T-cell (primary cell): ENCODE measurements at regions not wholly inside any gene's neighbourhood (a gene's known extent, or its start where the extent isn't known, plus 50 kb on each side); places are given as distances from the start of the nearest gene placed in this dataset.

Source experiments
- ATAC-seq, 4 experiments: fragments of 200-7000 bp in 3 of 4; fragments of 150-1000 bp in 1 of 4; cut with Tn5 transposase; replicated peaks in 1 of 4; 1 replicate in 3 of 4; 2 replicates in 1 of 4; pipeline ENCODE4 v1.10.0; 2021; ENCODE audit warnings: moderate library complexity in 3 of 4, mild to moderate bottlenecking in 2 of 4, moderate number of reproducible peaks in 1 of 4
- CTCF ChIA-PET, 2 donors: fragments of 300-600 bp; sonication (Branson Sonifier 250); formaldehyde crosslinking; loops; one replicate each; lab custom pipeline; 2022; ENCODE audit warnings: antibody characterized with exemption in 2 of 2; lab: Charles Lee
- POLR2A ChIA-PET, 2 donors: fragments of 300-600 bp; sonication (Branson Sonifier 250); formaldehyde crosslinking; loops; one replicate each; lab custom pipeline; 2022; ENCODE audit warnings: antibody characterized with exemption in 2 of 2; lab: Charles Lee
- DNase-seq, 35 experiments: peaks; one replicate each; pipeline versions ENCODE4 v3.0.0 to v3.0.0-alpha.2; 2013 to 2023
- H3K27ac ChIP-seq: one replicate; pipeline ENCODE4 v1.5.1; 2013; ENCODE audit warnings: low read length
- H3K27me3 ChIP-seq, 2 experiments: replicated peaks in 1 of 2; 1 replicate in 1 of 2; 2 replicates in 1 of 2; pipeline versions ENCODE4 v1.6.1 to v1.7.0; 2013; ENCODE audit warnings: low read length in 1 of 2, mixed read lengths in 1 of 2; ENCODE audit not compliant: control insufficient read depth in 2 of 2, insufficient read depth in 2 of 2; ENCODE audit errors: extremely low read depth in 1 of 2
- H3K36me3 ChIP-seq, 2 donors: 1 replicate in 1 of 2; 2 replicates in 1 of 2; pipeline versions ENCODE4 v1.6.1 to v1.7.0; 2013; ENCODE audit warnings: low read length in 1 of 2; ENCODE audit not compliant: control insufficient read depth in 2 of 2, insufficient read depth in 1 of 2; ENCODE audit errors: extremely low read depth in 1 of 2
- H3K4me1 ChIP-seq, 2 experiments: 1 replicate in 1 of 2; 2 replicates in 1 of 2; pipeline versions ENCODE4 v1.6.1 to v1.7.0; 2013; ENCODE audit warnings: low read length in 2 of 2, mixed read lengths in 1 of 2; ENCODE audit not compliant: insufficient read depth in 2 of 2, control insufficient read depth in 1 of 2; ENCODE audit errors: extremely low read depth in 1 of 2
- H3K4me3 ChIP-seq, 2 donors: 1 replicate in 1 of 2; 2 replicates in 1 of 2; pipeline versions ENCODE4 v1.5.1 to v1.7.0; 2013; ENCODE audit warnings: mild to moderate bottlenecking in 2 of 2, low read length in 1 of 2, moderate library complexity in 1 of 2; ENCODE audit not compliant: control insufficient read depth in 1 of 2; ENCODE audit errors: extremely low read depth in 1 of 2
- H3K9me3 ChIP-seq: 2 replicates; pipeline ENCODE4 v1.7.0; 2013
- H3K27ac Mint-ChIP-seq, 2 donors: one replicate each; pipeline ENCODE4 v1.8.0; 2020 to 2021; ENCODE audit warnings: mild to moderate bottlenecking in 2 of 2, mixed read lengths in 2 of 2
- H3K27me3 Mint-ChIP-seq, 2 donors: one replicate each; pipeline ENCODE4 v1.8.0; 2021 to 2022; ENCODE audit warnings: mixed read lengths in 2 of 2
- H3K36me3 Mint-ChIP-seq: one replicate; pipeline ENCODE4 v1.8.0; 2021; ENCODE audit warnings: mixed read lengths
- H3K4me1 Mint-ChIP-seq, 3 donors: one replicate each; pipeline ENCODE4 v1.8.0; 2020 to 2022; ENCODE audit warnings: mixed read lengths in 3 of 3, mild to moderate bottlenecking in 1 of 3
- H3K4me3 Mint-ChIP-seq, 3 donors: one replicate each; pipeline ENCODE4 v1.8.0; 2020 to 2022; ENCODE audit warnings: mild to moderate bottlenecking in 3 of 3, mixed read lengths in 3 of 3, moderate library complexity in 3 of 3
- H3K9me3 Mint-ChIP-seq, 3 donors: one replicate each; pipeline ENCODE4 v1.8.0; 2020 to 2022; ENCODE audit warnings: mixed read lengths in 3 of 3
- WGBS: methylation state at CpG from one replicate; pipeline ENCODE4 v1.1.5; 2013; ENCODE audit warnings: missing lambda C conversion rate; ENCODE audit not compliant: insufficient coverage; 5-methylcytosine and 5-hydroxymethylcytosine counted together

- POLR2A ChIA-PET = no interaction called here
- Histone ChIP-seq H3K9me3 (peaks cover 2% of the 10 kb centered on the region), H3K36me3 (no peaks in the 10 kb centered on the region), H3K4me1 (no peaks in the 10 kb centered on the region), H3K27ac (no peak overlapping the region), H3K4me3 (no peak overlapping the region), H3K27me3 (no peaks in the 10 kb centered on the region)
- no peak for ATAC-seq
- DNase-seq = no peak
- Mint-ChIP-seq H3K27me3 (no peaks in the 10 kb centered on the region), H3K36me3 (no peaks in the 10 kb centered on the region), H3K9me3 (peaks cover 4 to 9% (median 6%) of the 10 kb centered on the region in 3 donors), H3K4me3 (no peak overlapping the region), H3K4me1 (no peaks in the 10 kb centered on the region), H3K27ac (no peak overlapping the region)
- 83% methylated on average over 2 of the region's 6 CpGs for WGBS
- CTCF ChIA-PET = no interaction called here
Observed at GRCh38 chr5:158349987-158350386, 491.0 kb upstream of the CLINT1 start.

GRCh38 chr5:158344376-158344775 is 485.4 kb upstream of the CLINT1 start:
- ATAC-seq = no peak
- H3K4me3 ChIP-seq = no peak overlapping the region
- H3K27me3 ChIP-seq = no peaks in the 10 kb centered on the region
- ChIA-PET POLR2A (no interaction called here), CTCF (no interaction called here)
- no peaks in the 10 kb centered on the region for H3K4me1 ChIP-seq
- no peak for DNase-seq
- Mint-ChIP-seq H3K4me1 (no peaks in the 10 kb centered on the region), H3K36me3 (no peaks in the 10 kb centered on the region), H3K27me3 (no peaks in the 10 kb centered on the region), H3K9me3 (peaks cover 0 to 6% (median 2%) of the 10 kb centered on the region in 3 donors), H3K27ac (no peak overlapping the region), H3K4me3 (no peak overlapping the region)
- H3K27ac ChIP-seq = no peak overlapping the region
- H3K9me3 ChIP-seq = no peaks in the 10 kb centered on the region
- WGBS = no CpG with 5 or more reads among the region's 2 CpGs
- H3K36me3 ChIP-seq = no peaks in the 10 kb centered on the region

- Histone ChIP-seq H3K27me3 (no peaks in the 10 kb centered on the region), H3K27ac (no peak overlapping the region), H3K4me1 (no peaks in the 10 kb centered on the region), H3K9me3 (no peaks in the 10 kb centered on the region), H3K36me3 (no peaks in the 10 kb centered on the region), H3K4me3 (no peak overlapping the region)
- Mint-ChIP-seq H3K4me1 (no peaks in the 10 kb centered on the region), H3K27me3 (no peaks in the 10 kb centered on the region), H3K27ac (no peak overlapping the region), H3K36me3 (no peaks in the 10 kb centered on the region), H3K9me3 (peaks cover 0 to 14% (median 0%) of the 10 kb centered on the region in 3 donors), H3K4me3 (no peak overlapping the region)
- POLR2A ChIA-PET = interaction anchor here in 1 of 2 donors (0.6 kb wide), 1 partner anchor 1378 kb away, joined by 3 read pairs; no protein-coding TSS in a partner anchor
- WGBS = no CpG with 5 or more reads among the region's 1 CpG
- CTCF ChIA-PET = no interaction called here
- ATAC-seq = no peak
- DNase-seq = no peak
Observed at GRCh38 chr5:158340608-158341007, 481.7 kb upstream of the CLINT1 start.

- Histone ChIP-seq H3K27me3 (no peaks in the 10 kb centered on the region), H3K4me1 (no peaks in the 10 kb centered on the region), H3K4me3 (no peak overlapping the region), H3K36me3 (no peaks in the 10 kb centered on the region), H3K27ac (no peak overlapping the region), H3K9me3 (no peaks in the 10 kb centered on the region)
- Mint-ChIP-seq H3K27me3 (no peaks in the 10 kb centered on the region), H3K9me3 (peaks cover 6 to 19% (median 8%) of the 10 kb centered on the region in 3 donors), H3K27ac (no peak overlapping the region), H3K36me3 (no peaks in the 10 kb centered on the region), H3K4me1 (no peaks in the 10 kb centered on the region), H3K4me3 (no peak overlapping the region)
- WGBS = no CpG with 5 or more reads among the region's 1 CpG
- ATAC-seq (no peak), DNase-seq (no peak)
- ChIA-PET CTCF (no interaction called here), POLR2A (no interaction called here)
Observed at GRCh38 chr5:158326256-158326655, 467.3 kb upstream of the CLINT1 start.

- Histone ChIP-seq H3K4me3 (no peak overlapping the region), H3K27ac (no peak overlapping the region), H3K36me3 (no peaks in the 10 kb centered on the region), H3K9me3 (no peaks in the 10 kb centered on the region), H3K27me3 (no peaks in the 10 kb centered on the region), H3K4me1 (no peaks in the 10 kb centered on the region)
- no peak for DNase-seq
- no peak for ATAC-seq
- H3K36me3 Mint-ChIP-seq = no peaks in the 10 kb centered on the region
- H3K9me3 Mint-ChIP-seq = peaks cover 0 to 3% (median 0%) of the 10 kb centered on the region in 3 donors
- POLR2A ChIA-PET = no interaction called here
- no peaks in the 10 kb centered on the region for H3K4me1 Mint-ChIP-seq
- H3K27ac Mint-ChIP-seq = no peak overlapping the region
- CTCF ChIA-PET = no interaction called here
- 89% methylated on average over 3 of the region's 3 CpGs for WGBS
- H3K27me3 Mint-ChIP-seq = no peaks in the 10 kb centered on the region
- no peak overlapping the region for H3K4me3 Mint-ChIP-seq
Observed at GRCh38 chr5:158324236-158324635, 465.3 kb upstream of the CLINT1 start.

- no peak for DNase-seq
- ChIA-PET POLR2A (no interaction called here), CTCF (no interaction called here)
- H3K4me1 Mint-ChIP-seq = no peaks in the 10 kb centered on the region
- no peak for ATAC-seq
- Histone ChIP-seq H3K4me1 (no peaks in the 10 kb centered on the region), H3K36me3 (no peaks in the 10 kb centered on the region), H3K27me3 (no peaks in the 10 kb centered on the region), H3K27ac (no peak overlapping the region), H3K9me3 (no peaks in the 10 kb centered on the region), H3K4me3 (no peak overlapping the region)
- H3K4me3 Mint-ChIP-seq = no peak overlapping the region
- H3K27me3 Mint-ChIP-seq = no peaks in the 10 kb centered on the region
- no peak overlapping the region for H3K27ac Mint-ChIP-seq
- H3K9me3 Mint-ChIP-seq = no peaks in the 10 kb centered on the region
- H3K36me3 Mint-ChIP-seq = no peaks in the 10 kb centered on the region
- no CpG with 5 or more reads among the region's 1 CpG for WGBS
Observed at GRCh38 chr5:158322620-158323019, 463.7 kb upstream of the CLINT1 start.

GRCh38 chr5:158320934-158321333 is 462.0 kb upstream of the CLINT1 start:
- Mint-ChIP-seq H3K27ac (no peak overlapping the region), H3K4me1 (no peaks in the 10 kb centered on the region), H3K27me3 (no peaks in the 10 kb centered on the region), H3K9me3 (no peaks in the 10 kb centered on the region), H3K4me3 (no peak overlapping the region), H3K36me3 (no peaks in the 10 kb centered on the region)
- H3K9me3 ChIP-seq = no peaks in the 10 kb centered on the region
- no peak for ATAC-seq
- no peaks in the 10 kb centered on the region for H3K36me3 ChIP-seq
- no peak for DNase-seq
- H3K4me1 ChIP-seq = no peaks in the 10 kb centered on the region
- H3K27ac ChIP-seq = no peak overlapping the region
- ChIA-PET CTCF (interaction anchor here in 1 of 2 donors (0.9 kb wide), 1 partner anchor 56 kb away, joined by 3 read pairs; no protein-coding TSS in a partner anchor), POLR2A (no interaction called here)
- WGBS = no CpG with 5 or more reads among the region's 5 CpGs
- no peaks in the 10 kb centered on the region for H3K27me3 ChIP-seq
- no peak overlapping the region for H3K4me3 ChIP-seq
